BE2C (cell line): ENCODE measurements at regions not wholly inside any gene's neighbourhood (a gene's known extent, or its start where the extent isn't known, plus 50 kb on each side); places are given as distances from the start of the nearest gene placed in this dataset.

Experiments
- DNase-seq: peaks from one replicate; pipeline ENCODE4 v3.0.0-alpha.2; 2020
- H3K27me3 ChIP-seq: fragments of 250-450 bp; sonication (Bioruptor Pico); 2 replicates; pipeline ENCODE4 v1.5.1; 2020; ENCODE audit warnings: mild to moderate bottlenecking
- H3K36me3 ChIP-seq: fragments of 250-450 bp; sonication (Bioruptor Pico); 2 replicates; pipeline ENCODE4 v1.5.1; 2020; ENCODE audit warnings: mild to moderate bottlenecking
- H3K4me1 ChIP-seq: fragments of 250-450 bp; sonication (Bioruptor Pico); 2 replicates; pipeline ENCODE4 v1.5.1; 2020
- H3K4me3 ChIP-seq: 2 replicates; pipeline ENCODE4 v1.5.1; 2011; ENCODE audit warnings: low read depth, low read length
- H3K9me3 ChIP-seq: fragments of 250-450 bp; sonication (Bioruptor Pico); 2 replicates; pipeline ENCODE4 v1.5.1; 2020
- TF ChIP-seq, protein P1 (sequence below): IDR thresholded peaks from 2 replicates; pipeline ENCODE4 v1.5.1; 2012; ENCODE audit warnings: mild to moderate bottlenecking, low read depth, low read length

DNA sequence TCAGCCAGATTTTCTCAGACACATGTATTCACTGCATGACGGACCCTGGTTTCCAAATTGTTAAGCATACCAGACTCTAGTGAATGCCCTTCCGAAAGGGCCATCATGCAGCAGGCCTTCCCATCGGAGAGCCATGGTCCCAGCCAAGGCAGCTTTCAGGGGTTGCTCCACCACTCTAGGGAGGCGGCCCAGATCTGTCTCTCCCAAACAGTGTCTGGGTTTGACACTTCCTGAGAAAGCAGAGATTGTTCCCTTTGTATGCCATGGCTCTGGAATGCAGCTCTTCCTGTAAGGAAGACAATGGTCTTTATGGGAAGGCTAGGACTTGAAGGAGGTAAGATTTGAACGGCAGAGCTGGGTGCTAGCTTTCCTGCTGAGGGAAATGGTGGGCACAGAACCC is 178.8 kb upstream of the BMPER start:
- DNase-seq = no peak
- H3K4me1 ChIP-seq = peaks cover 36% of the 10 kb centered on the region
- H3K4me3 ChIP-seq = no peak overlapping the region
- no peaks in the 10 kb centered on the region for H3K36me3 ChIP-seq
- H3K9me3 ChIP-seq = no peaks in the 10 kb centered on the region
- TF ChIP-seq, protein P1, sequence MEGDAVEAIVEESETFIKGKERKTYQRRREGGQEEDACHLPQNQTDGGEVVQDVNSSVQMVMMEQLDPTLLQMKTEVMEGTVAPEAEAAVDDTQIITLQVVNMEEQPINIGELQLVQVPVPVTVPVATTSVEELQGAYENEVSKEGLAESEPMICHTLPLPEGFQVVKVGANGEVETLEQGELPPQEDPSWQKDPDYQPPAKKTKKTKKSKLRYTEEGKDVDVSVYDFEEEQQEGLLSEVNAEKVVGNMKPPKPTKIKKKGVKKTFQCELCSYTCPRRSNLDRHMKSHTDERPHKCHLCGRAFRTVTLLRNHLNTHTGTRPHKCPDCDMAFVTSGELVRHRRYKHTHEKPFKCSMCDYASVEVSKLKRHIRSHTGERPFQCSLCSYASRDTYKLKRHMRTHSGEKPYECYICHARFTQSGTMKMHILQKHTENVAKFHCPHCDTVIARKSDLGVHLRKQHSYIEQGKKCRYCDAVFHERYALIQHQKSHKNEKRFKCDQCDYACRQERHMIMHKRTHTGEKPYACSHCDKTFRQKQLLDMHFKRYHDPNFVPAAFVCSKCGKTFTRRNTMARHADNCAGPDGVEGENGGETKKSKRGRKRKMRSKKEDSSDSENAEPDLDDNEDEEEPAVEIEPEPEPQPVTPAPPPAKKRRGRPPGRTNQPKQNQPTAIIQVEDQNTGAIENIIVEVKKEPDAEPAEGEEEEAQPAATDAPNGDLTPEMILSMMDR = no peak
- no peaks in the 10 kb centered on the region for H3K27me3 ChIP-seq

DNA sequence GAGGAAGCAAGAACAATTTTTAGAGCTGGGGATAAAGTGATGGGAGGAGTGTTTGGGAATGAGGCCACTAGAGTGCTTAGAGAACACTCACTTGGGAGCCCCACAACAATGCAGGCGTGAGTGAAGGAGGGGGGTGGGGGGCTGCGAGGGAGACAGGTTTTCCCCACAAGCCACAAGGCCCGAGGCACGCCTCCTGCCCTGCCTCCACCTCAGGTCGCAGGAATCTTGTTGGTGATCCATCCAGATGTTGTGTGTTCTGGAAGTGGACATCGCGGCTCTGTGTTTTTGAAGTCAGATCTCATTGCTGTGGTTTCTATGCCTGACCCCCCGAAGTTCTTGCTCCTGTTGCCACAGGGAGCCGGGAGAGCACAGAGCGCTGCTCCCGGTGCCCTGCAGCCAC is 178.0 kb upstream of the BMPER start:
- Histone ChIP-seq H3K4me1 (peaks cover 32% of the 10 kb centered on the region), H3K36me3 (no peaks in the 10 kb centered on the region), H3K4me3 (no peak overlapping the region), H3K9me3 (no peaks in the 10 kb centered on the region), H3K27me3 (no peaks in the 10 kb centered on the region)
- TF ChIP-seq, protein P1 = no peak
- no peak for DNase-seq

DNA sequence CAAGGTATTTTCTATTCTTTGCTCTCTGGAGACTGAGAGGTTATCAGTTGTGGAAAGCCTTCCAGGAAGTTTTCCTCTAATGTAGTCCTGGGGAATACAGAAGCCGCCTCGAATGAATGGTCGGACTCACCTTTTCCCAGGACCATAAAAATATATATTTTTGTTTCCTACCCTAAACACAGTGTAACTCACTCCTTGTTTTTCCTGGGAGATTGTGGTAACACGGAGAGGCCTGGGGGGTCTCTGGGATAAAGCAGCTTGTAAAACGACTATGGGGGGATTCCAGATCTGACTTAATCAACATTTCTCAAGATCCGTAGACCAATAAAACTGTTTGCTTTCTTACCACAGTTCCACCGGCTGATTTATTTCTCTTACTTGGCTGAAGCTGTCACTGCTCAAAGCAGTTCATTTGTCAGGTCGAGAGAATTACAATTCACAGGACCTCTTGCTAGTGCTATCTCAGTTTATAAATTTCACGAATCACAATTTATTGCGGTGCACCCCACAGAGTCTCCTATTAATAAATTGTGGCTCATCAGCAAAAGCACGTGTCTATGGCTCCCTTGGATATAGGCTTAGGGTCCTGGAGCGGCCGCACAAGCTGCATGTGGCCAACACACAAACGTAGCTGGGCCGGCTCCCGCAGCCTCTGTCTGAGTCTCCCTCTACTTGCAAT is 176.3 kb upstream of the BMPER start:
- Histone ChIP-seq H3K9me3 (no peaks in the 10 kb centered on the region), H3K4me3 (no peak overlapping the region), H3K4me1 (peaks cover 19% of the 10 kb centered on the region), H3K36me3 (no peaks in the 10 kb centered on the region), H3K27me3 (no peaks in the 10 kb centered on the region)
- no peak for DNase-seq
- TF ChIP-seq, protein P1 = no peak

DNA sequence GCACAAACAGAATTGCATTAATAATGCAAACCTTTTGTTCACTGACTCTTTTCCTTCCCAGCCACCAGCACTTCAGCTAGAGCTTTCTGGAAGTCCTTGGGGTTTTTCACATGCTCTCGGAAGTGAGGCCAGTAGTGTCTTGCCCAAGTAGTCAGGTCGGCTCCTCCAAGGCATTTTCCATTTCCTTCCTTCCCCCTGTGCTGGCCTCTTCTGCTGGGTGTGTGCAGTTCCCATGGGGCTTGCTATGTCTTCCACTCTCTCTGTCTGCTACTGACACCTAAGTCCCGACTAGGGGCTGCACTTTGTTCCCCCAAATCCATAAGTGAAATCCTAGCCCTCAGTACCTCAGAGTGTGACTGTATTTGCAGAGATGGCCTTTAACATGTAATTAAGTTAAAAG is 175.6 kb upstream of the BMPER start:
- Histone ChIP-seq H3K4me1 (peaks cover 13% of the 10 kb centered on the region), H3K9me3 (no peaks in the 10 kb centered on the region), H3K27me3 (no peaks in the 10 kb centered on the region), H3K4me3 (no peak overlapping the region), H3K36me3 (no peaks in the 10 kb centered on the region)
- no peak for DNase-seq
- TF ChIP-seq, protein P1 = no peak

DNA sequence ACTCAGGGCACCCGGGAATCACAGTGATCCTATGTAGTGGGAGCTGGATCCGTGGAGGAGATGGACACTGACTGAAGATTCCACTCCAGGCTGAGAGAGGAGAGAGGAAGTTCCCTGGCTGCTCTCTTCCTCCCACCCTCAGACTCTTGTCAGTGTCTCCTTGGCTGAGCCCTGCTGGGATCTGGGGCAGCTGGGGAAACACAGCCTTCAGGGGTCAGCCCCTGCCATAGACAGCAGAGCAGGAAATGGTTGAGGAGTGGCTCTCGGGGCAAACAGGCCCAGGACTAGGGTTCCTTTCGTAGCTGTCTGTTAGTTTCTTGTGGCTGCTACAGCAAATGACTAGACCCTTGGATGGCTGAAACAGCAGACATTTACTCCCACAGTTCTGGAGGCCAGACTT is 174.4 kb upstream of the BMPER start:
- Histone ChIP-seq H3K9me3 (no peaks in the 10 kb centered on the region), H3K36me3 (no peaks in the 10 kb centered on the region), H3K4me1 (0 out of 2 replicates have a peak, but pooled peaks cover under 1% of the 10 kb centered on the region), H3K27me3 (no peaks in the 10 kb centered on the region), H3K4me3 (no peak overlapping the region)
- DNase-seq = no peak
- TF ChIP-seq, protein P1 = no peak

DNA sequence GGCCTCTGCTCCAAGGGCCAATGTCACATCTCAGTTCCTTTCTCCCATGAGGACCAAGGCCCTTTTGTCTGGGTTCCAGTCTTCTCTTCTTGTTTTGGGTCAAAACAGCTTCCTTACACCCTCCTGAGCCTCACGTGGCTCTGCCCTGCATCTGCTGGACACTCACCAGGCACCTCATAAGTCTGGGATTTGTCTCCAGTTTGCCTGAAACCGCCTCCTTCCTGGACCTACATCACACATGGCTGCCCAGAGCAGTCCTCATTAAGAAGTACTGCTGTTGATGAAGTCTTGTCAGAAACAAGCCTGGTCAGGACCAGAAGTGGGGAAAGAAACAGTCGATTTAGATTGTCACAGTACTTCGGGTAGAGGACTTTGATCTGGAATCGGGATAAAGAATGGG is 173.4 kb upstream of the BMPER start:
- H3K4me3 ChIP-seq = no peak overlapping the region
- no peaks in the 10 kb centered on the region for H3K27me3 ChIP-seq
- no peak for DNase-seq
- H3K9me3 ChIP-seq = no peaks in the 10 kb centered on the region
- H3K4me1 ChIP-seq = no peaks in the 10 kb centered on the region
- H3K36me3 ChIP-seq = no peaks in the 10 kb centered on the region
- TF ChIP-seq, protein P1 = no peak
